ENCODE measurements at regions not wholly inside any gene's neighbourhood (a gene's known extent, or its start where the extent isn't known, plus 50 kb on each side); places are given as distances from the start of the nearest gene placed in this dataset.

DNA sequence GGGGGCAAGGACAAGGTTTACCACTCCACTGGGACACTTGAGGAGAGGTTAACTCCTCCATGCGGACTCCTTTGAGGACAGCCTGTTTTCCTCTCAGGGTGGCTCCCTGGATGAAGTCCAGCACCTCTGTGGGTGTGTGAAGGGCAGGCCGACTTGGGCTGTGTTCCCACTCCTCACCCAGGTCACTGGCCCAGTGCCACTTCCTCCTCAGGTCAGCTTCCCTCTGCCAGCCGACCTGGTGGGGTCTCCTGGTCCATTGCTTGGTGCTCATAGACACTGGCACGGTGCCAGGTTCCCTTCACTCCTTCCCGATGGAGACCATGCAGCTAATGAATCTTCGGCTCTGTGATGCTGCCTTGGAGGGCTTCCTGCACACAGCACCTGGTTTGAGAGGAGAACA is 146.4 kb upstream of the RTL1 start:
- DNase-seq (ENCODE audit: low read depth, low spot score) (no peak), FAIRE-seq (no peak)
- ChIA-PET CTCF (no interaction called here), POLR2A (no interaction called here)
- Histone ChIP-seq H3K36me3 (ENCODE audit: control insufficient read depth in 2 of 2, extremely low read depth in 1 of 2, insufficient read depth in 2 of 2, low read length in 2 of 2) (peaks cover 3 to 24% of the 10 kb centered on the region in 2 experiments), H4K20me1 (replicated peaks; ENCODE audit: control insufficient read depth, extremely low read depth, insufficient read depth, low read length) (no peaks in the 10 kb centered on the region), H3K9me1 (replicated peaks; ENCODE audit: control insufficient read depth, extremely low read depth, insufficient read depth, low read length) (no peaks in the 10 kb centered on the region), H2AFZ (ENCODE audit: low read depth, low read length) (no peak overlapping the region), H3K4me2 (ENCODE audit: insufficient read depth, low read length) (no peak overlapping the region), H3K9ac (replicated peaks; ENCODE audit: extremely low read depth, insufficient read depth, low read length) (no peak overlapping the region), H3K27me3 (ENCODE audit: control insufficient read depth in 2 of 2, insufficient read depth in 2 of 2, low read length in 2 of 2) (no peaks in the 10 kb centered on the region), H3K4me1 (ENCODE audit: control insufficient read depth, extremely low read depth, insufficient read depth, low read length) (no peaks in the 10 kb centered on the region), H3K4me3 (replicated peaks in 1 of 3; ENCODE audit: insufficient read depth in 1 of 3, low read depth in 1 of 3, low read length in 3 of 3) (no peak overlapping the region), H3K27ac (ENCODE audit: insufficient read depth, low read depth, low read length) (no peak overlapping the region), H3K9me3 (replicated peaks; ENCODE audit: control insufficient read depth, insufficient read depth, low read length) (no peaks in the 10 kb centered on the region), H3K79me2 (ENCODE audit: control insufficient read depth, insufficient read depth, low read length) (no peaks in the 10 kb centered on the region)
- dilution Hi-C loops (cut with MboI; ENCODE audit: extremely low pct_ligation_motif_present, low sequenced_read_pairs) (no loop called here), intact Hi-C loops (cut with micrococcal nuclease) (no loop called here)
- TF ChIP-seq MAX (IDR thresholded peaks at IDR 0.05; ENCODE audit: insufficient read depth, insufficient read length) (no peak), JUN (IDR thresholded peaks at IDR 0.05; ENCODE audit: borderline replicate concordance, insufficient read depth, insufficient read length, low read depth) (no peak), FOS (IDR thresholded peaks at IDR 0.05; ENCODE audit: borderline replicate concordance, insufficient read depth, low read length) (no peak), GATA2 (IDR thresholded peaks at IDR 0.05; ENCODE audit: insufficient read depth, insufficient read length, low read depth, low read length) (no peak), MYC (IDR thresholded peaks at IDR 0.05; ENCODE audit: low read depth, low read length) (no peak), POLR2A (IDR thresholded peaks at IDR 0.05; ENCODE audit: low read depth, low read length) (no peak), CTCF (IDR thresholded peaks at IDR 0.05; ENCODE audit: extremely low read depth in 1 of 2, insufficient read depth in 1 of 2, low read depth in 1 of 2, low read length in 2 of 2) (no peak)
- no TSS peak for BruUV-seq (replicated peaks)

Measured in endothelial cell of umbilical vein (primary cell).